GM19328 (cell line): ENCODE measurements at regions not wholly inside any gene's neighbourhood (a gene's known extent, or its start where the extent isn't known, plus 50 kb on each side); places are given as distances from the start of the nearest gene placed in this dataset.
"Not testable (repeated sequence)": the region's sequence is repeated elsewhere in the genome, so short reads cannot be mapped to it uniquely, and the experiment has no call there.

Experiments used
- ATAC-seq: cut with Tn5 transposase; IDR thresholded peaks from one replicate; pipeline ENCODE4 v1.9.1; 2021; ENCODE audit warnings: mild to moderate bottlenecking, moderate library complexity; ENCODE audit not compliant: unreplicated experiment

GRCh38 chr1:214095896-214096295, 108.1 kb downstream of the PROX1 start:
- not testable (repeated sequence) for ATAC-seq

- ATAC-seq, result no peak
These were observed 113.5 kb downstream of the PROX1 start for GRCh38 chr1:214101246-214101645.

GRCh38 chr1:214101828-214102227, 114.1 kb downstream of the PROX1 start:
- no peak for ATAC-seq

- ATAC-seq, result no peak
These were observed 115.1 kb downstream of the PROX1 start for GRCh38 chr1:214102907-214103306.

GRCh38 chr1:214103778-214104177, 116.0 kb downstream of the PROX1 start:
- no peak for ATAC-seq

GRCh38 chr1:214106375-214106774, 118.6 kb downstream of the PROX1 start:
- ATAC-seq, result no peak

- no peak for ATAC-seq
These were observed 119.7 kb downstream of the PROX1 start for GRCh38 chr1:214107322-214108096.

- no peak for ATAC-seq
These were observed 120.3 kb downstream of the PROX1 start for GRCh38 chr1:214108097-214108446.

GRCh38 chr1:214111796-214112195, 124.0 kb downstream of the PROX1 start:
- ATAC-seq, result no peak

GRCh38 chr1:214116258-214116657, 128.5 kb downstream of the PROX1 start:
- ATAC-seq, result no peak

- ATAC-seq, result no peak
These were observed 130.0 kb downstream of the PROX1 start for GRCh38 chr1:214117780-214118179.

GRCh38 chr1:214120191-214120590, 132.4 kb downstream of the PROX1 start:
- ATAC-seq, result no peak

GRCh38 chr1:214120951-214121350, 133.2 kb downstream of the PROX1 start:
- no peak for ATAC-seq

- no peak for ATAC-seq
These were observed 134.3 kb downstream of the PROX1 start for GRCh38 chr1:214122110-214122509.

GRCh38 chr1:214123061-214123784, 135.4 kb downstream of the PROX1 start:
- ATAC-seq, result peak; percentile 70

GRCh38 chr1:214124281-214124805, 136.6 kb downstream of the PROX1 start:
- ATAC-seq, result no peak

- ATAC-seq, result no peak
These were observed 137.1 kb downstream of the PROX1 start for GRCh38 chr1:214124915-214125314.

GRCh38 chr1:214125819-214126218, 138.0 kb downstream of the PROX1 start:
- ATAC-seq, result no peak

- no peak for ATAC-seq
These were observed 138.9 kb downstream of the PROX1 start for GRCh38 chr1:214126697-214127146.

GRCh38 chr1:214127705-214128104, 139.9 kb downstream of the PROX1 start:
- no peak for ATAC-seq

GRCh38 chr1:214135886-214136285, 145.1 kb upstream of the SMYD2 start:
- no peak for ATAC-seq

GRCh38 chr1:214136324-214136919, 144.5 kb upstream of the SMYD2 start:
- no peak for ATAC-seq
